ENCODE measurements at regions not wholly inside any gene's neighbourhood (a gene's known extent, or its start where the extent isn't known, plus 50 kb on each side); places are given as distances from the start of the nearest gene placed in this dataset.
A peak's percentile ranks its signal among the peaks of the same experiment; 100 is the strongest.

GRCh38 chr13:23496255-23496654 lies 62.8 kb upstream of the SACS start:
- Histone ChIP-seq H3K9ac (ENCODE audit: extremely low read depth, insufficient read length, low read length) (no peak overlapping the region), H2BK5ac (ENCODE audit: insufficient read length, low read length) (no peak overlapping the region), H3K4me2 (ENCODE audit: insufficient read depth, insufficient read length, low read length) (no peak overlapping the region), H3K9me3 (ENCODE audit: control insufficient read depth, low read depth, low read length) (no peaks in the 10 kb centered on the region), H3K4me1 (ENCODE audit: insufficient read depth, low read length) (no peaks in the 10 kb centered on the region; the same call in 1 of the 2 replicates), H3K27ac (ENCODE audit: insufficient read length, low read depth, low read length) (no peak overlapping the region), H3K56ac (ENCODE audit: insufficient read length, low read depth, low read length) (no peak overlapping the region), H3T11ph (ENCODE audit: low read length) (no peak overlapping the region), H2BK15ac (ENCODE audit: low read depth, low read length) (no peak overlapping the region), H2AFZ (ENCODE audit: low read length) (peak overlapping the region; percentile 68), H3K27me3 (ENCODE audit: insufficient read depth, low read length) (no peaks in the 10 kb centered on the region), H2BK20ac (ENCODE audit: low read depth, low read length, poor library complexity, severe bottlenecking) (no peak overlapping the region), H3K23me2 (ENCODE audit: insufficient read length, low read depth, low read length, poor library complexity, severe bottlenecking) (no peaks in the 10 kb centered on the region), H4K91ac (ENCODE audit: insufficient read length, low read depth, low read length) (no peak overlapping the region), H2AK5ac (ENCODE audit: insufficient read length, low read length) (no peak overlapping the region), H4K8ac (replicated peaks; ENCODE audit: insufficient read length, low read depth, low read length) (no peak overlapping the region), H4K5ac (ENCODE audit: insufficient read length, low read depth, low read length) (no peak overlapping the region), H3K79me2 (ENCODE audit: insufficient read depth, low read length) (no peaks in the 10 kb centered on the region), H2BK120ac (ENCODE audit: low read depth, low read length, poor library complexity, severe bottlenecking) (no peak overlapping the region), H3K23ac (ENCODE audit: insufficient read length, low read depth, low read length) (no peak overlapping the region), H3K18ac (ENCODE audit: insufficient read length, low read depth, low read length) (no peak overlapping the region), H3K79me1 (ENCODE audit: insufficient read depth, low read depth, low read length, poor library complexity, severe bottlenecking) (no peaks in the 10 kb centered on the region), H3K14ac (ENCODE audit: insufficient read depth, low read length) (no peak overlapping the region), H4K20me1 (ENCODE audit: control insufficient read depth, insufficient read depth, insufficient read length) (no peaks in the 10 kb centered on the region), H3K4ac (ENCODE audit: low read depth, low read length) (no peak overlapping the region), H2BK12ac (ENCODE audit: insufficient read length, low read depth, low read length) (no peak overlapping the region)
- Mint-ChIP-seq H3K36me3 (ENCODE audit: insufficient read depth in 1 of 3, low read depth in 3 of 3) (no peaks in the 10 kb centered on the region; a peak in 3 of 7 replicates), H3K4me3 (peak overlapping the region in 1 of 2 experiments; percentile 40; a peak in 1 of 5 replicates), H3K9me3 (peaks cover 0 to 2% of the 10 kb centered on the region in 2 experiments; a peak in 1 of 5 replicates), H3K27me3 (ENCODE audit: low read depth) (no peaks in the 10 kb centered on the region), H3K27ac (peak overlapping the region in 2 of 3 experiments; percentile 22 to 69; a peak in 3 of 7 replicates), H3K4me1 (peaks cover 30 to 31% of the 10 kb centered on the region in 2 experiments)
- no CpG with 5 or more reads among the region's 2 CpGs for WGBS (ENCODE audit: extremely low coverage, insufficient read length, low lambda C conversion rate)
- no peak for TF ChIP-seq CTCF (conservative IDR thresholded peaks at IDR 0.05)
- no peak for DNase-seq

All from H9 (cell line).